Midbrain (tissue), 1 donor: ENCODE measurements at regions not wholly inside any gene's neighbourhood (a gene's known extent, or its start where the extent isn't known, plus 50 kb on each side); places are given as distances from the start of the nearest gene placed in this dataset.

Experiments
- DNase-seq: peaks from one replicate; lab custom pipeline; 2025; lab: John Stamatoyannopoulos, UW

- DNase-seq: no peak
Measured at GRCh38 chr13:53201454-53202225, 173.0 kb downstream of the OLFM4 start.

- DNase-seq: no peak
Measured at GRCh38 chr13:53204598-53204997, 176.0 kb downstream of the OLFM4 start.

GRCh38 chr13:53206455-53206854 is 177.8 kb downstream of the OLFM4 start:
- DNase-seq: no peak

GRCh38 chr13:53207556-53207955 is 178.9 kb downstream of the OLFM4 start:
- DNase-seq: no peak

GRCh38 chr13:53214433-53214832 is 185.8 kb downstream of the OLFM4 start:
- no peak for DNase-seq

GRCh38 chr13:53215563-53215962 is 186.9 kb downstream of the OLFM4 start:
- DNase-seq: no peak

GRCh38 chr13:53216773-53217172 is 188.2 kb downstream of the OLFM4 start:
- no peak for DNase-seq

GRCh38 chr13:53217194-53217593 is 188.6 kb downstream of the OLFM4 start:
- no peak for DNase-seq

- DNase-seq: no peak
Measured at GRCh38 chr13:53220038-53220437, 191.4 kb downstream of the OLFM4 start.

- DNase-seq: no peak
Measured at GRCh38 chr13:53237696-53238095, 209.1 kb downstream of the OLFM4 start.

GRCh38 chr13:53238261-53238660 is 209.6 kb downstream of the OLFM4 start:
- DNase-seq: no peak

GRCh38 chr13:53240401-53241025 is 211.9 kb downstream of the OLFM4 start:
- DNase-seq: no peak

- DNase-seq: no peak
Measured at GRCh38 chr13:53241891-53242348, 213.3 kb downstream of the OLFM4 start.

GRCh38 chr13:53249236-53249635 is 220.6 kb downstream of the OLFM4 start:
- no peak for DNase-seq

- DNase-seq: peak; percentile 87
Measured at GRCh38 chr13:53250272-53250875, 221.8 kb downstream of the OLFM4 start.

GRCh38 chr13:53250977-53251376 is 222.4 kb downstream of the OLFM4 start:
- no peak for DNase-seq

- no peak for DNase-seq
Measured at GRCh38 chr13:53254500-53254899, 225.9 kb downstream of the OLFM4 start.

GRCh38 chr13:53255795-53256194 is 227.2 kb downstream of the OLFM4 start:
- no peak for DNase-seq

GRCh38 chr13:53260594-53260993 is 232.0 kb downstream of the OLFM4 start:
- no peak for DNase-seq

GRCh38 chr13:53264751-53265385 is 236.3 kb downstream of the OLFM4 start:
- DNase-seq: no peak

GRCh38 chr13:53266757-53267156 is 238.1 kb downstream of the OLFM4 start:
- DNase-seq: no peak

GRCh38 chr13:53269634-53270033 is 241.0 kb downstream of the OLFM4 start:
- no peak for DNase-seq

- no peak for DNase-seq
Measured at GRCh38 chr13:53272873-53273272, 244.3 kb downstream of the OLFM4 start.
